ENCODE measurements at regions not wholly inside any gene's neighbourhood (a gene's known extent, or its start where the extent isn't known, plus 50 kb on each side); places are given as distances from the start of the nearest gene placed in this dataset.
A peak's percentile ranks its signal among the peaks of the same experiment; 100 is the strongest.
"Not testable (repeated sequence)": the region's sequence is repeated elsewhere in the genome, so short reads cannot be mapped to it uniquely, and the experiment has no call there.

- no peak overlapping the region for H3K27ac Mint-ChIP-seq
- H3K9me3 Mint-ChIP-seq (ENCODE audit: low read depth) = no peaks in the 10 kb centered on the region
- no peak for DNase-seq
- CTCF ChIA-PET = interaction anchor here (0.7 kb wide), 1 partner anchor 91 kb away, joined by 3 read pairs; no protein-coding TSS in a partner anchor
- H3K4me3 Mint-ChIP-seq = no peak overlapping the region
- no peak for ATAC-seq
- H3K36me3 Mint-ChIP-seq = no peaks in the 10 kb centered on the region
- peaks cover 3% of the 10 kb centered on the region for H3K27me3 Mint-ChIP-seq
- H3K4me1 Mint-ChIP-seq = no peaks in the 10 kb centered on the region
Observed at GRCh38 chr6:134596191-134596590, 278.3 kb upstream of the SGK1 start.

- DNase-seq (no peak), ATAC-seq (no peak)
- Mint-ChIP-seq H3K36me3 (no peaks in the 10 kb centered on the region), H3K27ac (no peak overlapping the region), H3K4me1 (no peaks in the 10 kb centered on the region), H3K4me3 (no peak overlapping the region), H3K9me3 (ENCODE audit: low read depth) (no peaks in the 10 kb centered on the region), H3K27me3 (no peaks in the 10 kb centered on the region)
- CTCF ChIA-PET = no interaction called here
Observed at GRCh38 chr6:134594881-134595280, 277.0 kb upstream of the SGK1 start.

GRCh38 chr6:134593887-134594286, 276.0 kb upstream of the SGK1 start:
- Mint-ChIP-seq H3K4me1 (no peaks in the 10 kb centered on the region), H3K4me3 (no peak overlapping the region), H3K9me3 (ENCODE audit: low read depth) (no peaks in the 10 kb centered on the region), H3K36me3 (no peaks in the 10 kb centered on the region), H3K27ac (no peak overlapping the region), H3K27me3 (no peaks in the 10 kb centered on the region)
- DNase-seq = no peak
- ATAC-seq = no peak
- CTCF ChIA-PET = interaction anchor here (0.9 kb wide), 1 partner anchor 10 kb away, joined by 3 read pairs; no protein-coding TSS in a partner anchor

- Mint-ChIP-seq H3K4me1 (no peaks in the 10 kb centered on the region), H3K27me3 (no peaks in the 10 kb centered on the region), H3K9me3 (ENCODE audit: low read depth) (no peaks in the 10 kb centered on the region), H3K27ac (no peak overlapping the region), H3K36me3 (no peaks in the 10 kb centered on the region), H3K4me3 (no peak overlapping the region)
- no peak for ATAC-seq
- no peak for DNase-seq
- CTCF ChIA-PET = interaction anchor here (0.9 kb wide), 1 partner anchor 10 kb away, joined by 3 read pairs; no protein-coding TSS in a partner anchor
Observed at GRCh38 chr6:134593442-134593841, 275.5 kb upstream of the SGK1 start.

- no peak for ATAC-seq
- Mint-ChIP-seq H3K27ac (no peak overlapping the region), H3K27me3 (no peaks in the 10 kb centered on the region), H3K4me3 (no peak overlapping the region), H3K9me3 (ENCODE audit: low read depth) (no peaks in the 10 kb centered on the region), H3K4me1 (no peaks in the 10 kb centered on the region), H3K36me3 (no peaks in the 10 kb centered on the region)
- CTCF ChIA-PET = no interaction called here
- no peak for DNase-seq
Observed at GRCh38 chr6:134593024-134593423, 275.1 kb upstream of the SGK1 start.

GRCh38 chr6:134590449-134590848, 272.5 kb upstream of the SGK1 start:
- H3K4me3 Mint-ChIP-seq = no peak overlapping the region
- H3K36me3 Mint-ChIP-seq = no peaks in the 10 kb centered on the region
- DNase-seq (no peak), ATAC-seq (no peak)
- H3K27me3 Mint-ChIP-seq = peaks cover 2% of the 10 kb centered on the region
- no peak overlapping the region for H3K27ac Mint-ChIP-seq
- no peaks in the 10 kb centered on the region for H3K9me3 Mint-ChIP-seq (ENCODE audit: low read depth)
- no peaks in the 10 kb centered on the region for H3K4me1 Mint-ChIP-seq
- CTCF ChIA-PET = no interaction called here

- CTCF ChIA-PET = no interaction called here
- DNase-seq (no peak), ATAC-seq (no peak)
- Mint-ChIP-seq H3K9me3 (ENCODE audit: low read depth) (no peaks in the 10 kb centered on the region), H3K4me3 (no peak overlapping the region), H3K27me3 (peaks cover 2% of the 10 kb centered on the region), H3K4me1 (no peaks in the 10 kb centered on the region), H3K36me3 (no peaks in the 10 kb centered on the region), H3K27ac (no peak overlapping the region)
Observed at GRCh38 chr6:134590004-134590403, 272.1 kb upstream of the SGK1 start.

- DNase-seq (no peak), ATAC-seq (no peak)
- Mint-ChIP-seq H3K4me1 (no peaks in the 10 kb centered on the region), H3K36me3 (no peaks in the 10 kb centered on the region), H3K9me3 (ENCODE audit: low read depth) (no peaks in the 10 kb centered on the region), H3K27me3 (peaks cover 2% of the 10 kb centered on the region), H3K27ac (no peak overlapping the region), H3K4me3 (no peak overlapping the region)
- CTCF ChIA-PET = no interaction called here
Observed at GRCh38 chr6:134589512-134589911, 271.6 kb upstream of the SGK1 start.

GRCh38 chr6:134588267-134588666, 270.4 kb upstream of the SGK1 start:
- peaks cover 2% of the 10 kb centered on the region for H3K27me3 Mint-ChIP-seq
- no peak overlapping the region for H3K27ac Mint-ChIP-seq
- CTCF ChIA-PET = no interaction called here
- DNase-seq (no peak), ATAC-seq (no peak)
- H3K4me1 Mint-ChIP-seq = no peaks in the 10 kb centered on the region
- H3K36me3 Mint-ChIP-seq = no peaks in the 10 kb centered on the region
- no peak overlapping the region for H3K4me3 Mint-ChIP-seq
- no peaks in the 10 kb centered on the region for H3K9me3 Mint-ChIP-seq (ENCODE audit: low read depth)

GRCh38 chr6:134585517-134585873, 267.6 kb upstream of the SGK1 start:
- H3K4me1 Mint-ChIP-seq = no peaks in the 10 kb centered on the region
- no peak for ATAC-seq
- CTCF ChIA-PET = no interaction called here
- DNase-seq = no peak
- no peaks in the 10 kb centered on the region for H3K36me3 Mint-ChIP-seq
- H3K9me3 Mint-ChIP-seq (ENCODE audit: low read depth) = no peaks in the 10 kb centered on the region
- H3K4me3 Mint-ChIP-seq = no peak overlapping the region
- H3K27me3 Mint-ChIP-seq = peaks cover 6% of the 10 kb centered on the region
- H3K27ac Mint-ChIP-seq = no peak overlapping the region

- Mint-ChIP-seq H3K36me3 (no peaks in the 10 kb centered on the region), H3K9me3 (ENCODE audit: low read depth) (no peaks in the 10 kb centered on the region), H3K4me1 (no peaks in the 10 kb centered on the region), H3K27ac (no peak overlapping the region), H3K27me3 (peaks cover 7% of the 10 kb centered on the region), H3K4me3 (no peak overlapping the region)
- CTCF ChIA-PET = no interaction called here
- no peak for DNase-seq
- ATAC-seq = no peak
Observed at GRCh38 chr6:134584847-134585516, 267.1 kb upstream of the SGK1 start.

GRCh38 chr6:134577998-134578397, 260.1 kb upstream of the SGK1 start:
- CTCF ChIA-PET = no interaction called here
- no peak overlapping the region for H3K27ac Mint-ChIP-seq
- H3K36me3 Mint-ChIP-seq = no peaks in the 10 kb centered on the region
- H3K27me3 Mint-ChIP-seq = peaks cover 23% of the 10 kb centered on the region
- no peak overlapping the region for H3K4me3 Mint-ChIP-seq
- ATAC-seq (no peak), DNase-seq (no peak)
- H3K9me3 Mint-ChIP-seq (ENCODE audit: low read depth) = no peaks in the 10 kb centered on the region
- H3K4me1 Mint-ChIP-seq = no peaks in the 10 kb centered on the region

- CTCF ChIA-PET = no interaction called here
Observed at GRCh38 chr6:134575221-134575620, 257.3 kb upstream of the SGK1 start.

GRCh38 chr6:134574491-134574890, 256.6 kb upstream of the SGK1 start:
- no peak overlapping the region for H3K4me3 Mint-ChIP-seq
- CTCF ChIA-PET = no interaction called here
- DNase-seq = no peak
- peaks cover 21% of the 10 kb centered on the region for H3K27me3 Mint-ChIP-seq
- peaks cover 3% of the 10 kb centered on the region for H3K9me3 Mint-ChIP-seq (ENCODE audit: low read depth)
- peaks cover 10% of the 10 kb centered on the region for H3K4me1 Mint-ChIP-seq
- H3K27ac Mint-ChIP-seq = no peak overlapping the region
- ATAC-seq = no peak
- peaks cover 8% of the 10 kb centered on the region for H3K36me3 Mint-ChIP-seq

More at GRCh38 chr6:134575221-134575620, 257.3 kb upstream of the SGK1 start:
- H3K9me3 Mint-ChIP-seq (ENCODE audit: low read depth) = peaks cover 3% of the 10 kb centered on the region
- H3K4me3 Mint-ChIP-seq = no peak overlapping the region
- H3K4me1 Mint-ChIP-seq = peaks cover 3% of the 10 kb centered on the region
- DNase-seq = no peak
- H3K27me3 Mint-ChIP-seq = peaks cover 21% of the 10 kb centered on the region
- ATAC-seq = no peak
- no peak overlapping the region for H3K27ac Mint-ChIP-seq
- H3K36me3 Mint-ChIP-seq = peaks cover under 1% of the 10 kb centered on the region

- DNase-seq; CTCF ChIA-PET; ATAC-seq; H3K9me3 Mint-ChIP-seq (ENCODE audit: low read depth); H3K27me3 Mint-ChIP-seq: not testable (repeated sequence)
- Mint-ChIP-seq H3K4me1 (peaks cover 15% of the 10 kb centered on the region), H3K27ac (peak overlapping the region; percentile 82), H3K36me3 (peaks cover 16% of the 10 kb centered on the region), H3K4me3 (peak overlapping the region; percentile 38)
Observed at GRCh38 chr6:134569996-134570395, 252.1 kb upstream of the SGK1 start.

Data from activated CD8-positive, alpha-beta memory T cell treated with anti-CD3 and anti-CD28 coated beads, Interleukin-2, amount 10 ng/mL, durations not matched to agents 7 days and 5 days (primary cell).